Activated CD4-positive, alpha-beta T cell treated with anti-CD3 and anti-CD28 coated beads, Interleukin-2, amount 10 ng/mL, durations not matched to agents 24 days and 14 days (primary cell): ENCODE measurements at regions not wholly inside any gene's neighbourhood (a gene's known extent, or its start where the extent isn't known, plus 50 kb on each side); places are given as distances from the start of the nearest gene placed in this dataset.
"Not testable (repeated sequence)": the region's sequence is repeated elsewhere in the genome, so short reads cannot be mapped to it uniquely, and the experiment has no call there.

Source experiments
- DNase-seq: peaks from one replicate; pipeline ENCODE4 v3.0.0; 2022
- H3K27ac Mint-ChIP-seq: one replicate; pipeline ENCODE4 v1.8.0; 2022; ENCODE audit warnings: mild to moderate bottlenecking, mixed read lengths
- H3K27me3 Mint-ChIP-seq: one replicate; pipeline ENCODE4 v1.8.0; 2022; ENCODE audit warnings: mixed read lengths
- H3K36me3 Mint-ChIP-seq: one replicate; pipeline ENCODE4 v1.8.0; 2022; ENCODE audit warnings: low read depth, mild to moderate bottlenecking, mixed read lengths
- H3K4me1 Mint-ChIP-seq: one replicate; pipeline ENCODE4 v1.8.0; 2021; ENCODE audit warnings: mixed read lengths
- H3K4me3 Mint-ChIP-seq: one replicate; pipeline ENCODE4 v1.8.0; 2022; ENCODE audit warnings: mild to moderate bottlenecking, moderate library complexity, mixed read lengths
- H3K9me3 Mint-ChIP-seq: one replicate; pipeline ENCODE4 v1.8.0; 2021; ENCODE audit warnings: mixed read lengths
- intact Hi-C: fragments of 100-400 bp; cut with micrococcal nuclease; formaldehyde crosslinking; loops from one replicate; pipeline ENCODE4 v1.15.1; 2023

DNA sequence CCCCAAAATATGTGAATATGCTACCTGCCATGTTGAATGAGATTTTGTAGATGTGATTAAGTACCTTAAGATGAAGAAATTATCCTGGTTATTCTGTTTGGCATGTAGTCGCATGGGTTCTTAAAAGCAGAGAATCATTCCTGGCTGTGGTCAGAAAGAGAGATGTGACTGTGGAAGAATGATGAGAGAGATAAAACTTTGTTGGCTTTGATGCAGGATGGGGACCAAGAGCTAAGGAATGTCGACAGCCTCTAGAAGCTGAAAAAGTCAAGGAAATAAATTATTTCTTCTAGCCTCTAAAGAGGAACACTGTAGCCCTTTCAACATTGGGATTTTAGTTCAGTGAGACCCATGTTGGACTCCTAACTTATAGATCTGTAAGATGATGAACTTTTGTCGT is 584.0 kb downstream of the PRIM2 start:
- H3K36me3 Mint-ChIP-seq, intact Hi-C loops, H3K4me1 Mint-ChIP-seq, DNase-seq, H3K27me3 Mint-ChIP-seq, H3K9me3 Mint-ChIP-seq, H3K4me3 Mint-ChIP-seq, H3K27ac Mint-ChIP-seq: not testable (repeated sequence)

DNA sequence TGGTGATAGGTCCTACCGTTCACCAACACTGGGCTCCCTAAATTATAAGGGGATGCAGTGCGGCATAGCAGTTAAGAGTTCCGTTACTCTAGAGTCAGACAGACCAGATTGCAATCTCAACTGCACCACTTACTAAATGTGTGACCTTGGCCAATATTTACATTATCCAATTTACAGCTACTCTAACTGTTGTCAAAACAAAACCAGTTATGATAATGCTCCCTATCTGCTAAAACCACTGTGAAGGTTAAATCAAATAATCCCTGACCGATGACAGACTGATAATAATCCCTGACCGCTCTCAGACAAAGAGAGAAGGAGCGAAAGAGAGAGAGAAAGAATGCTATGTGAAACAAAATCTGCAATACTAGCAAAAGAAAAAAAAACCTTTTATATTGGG is 586.9 kb downstream of the PRIM2 start:
- H3K4me1 Mint-ChIP-seq, H3K9me3 Mint-ChIP-seq, intact Hi-C loops, H3K27me3 Mint-ChIP-seq, H3K36me3 Mint-ChIP-seq, H3K4me3 Mint-ChIP-seq, DNase-seq, H3K27ac Mint-ChIP-seq: not testable (repeated sequence)

DNA sequence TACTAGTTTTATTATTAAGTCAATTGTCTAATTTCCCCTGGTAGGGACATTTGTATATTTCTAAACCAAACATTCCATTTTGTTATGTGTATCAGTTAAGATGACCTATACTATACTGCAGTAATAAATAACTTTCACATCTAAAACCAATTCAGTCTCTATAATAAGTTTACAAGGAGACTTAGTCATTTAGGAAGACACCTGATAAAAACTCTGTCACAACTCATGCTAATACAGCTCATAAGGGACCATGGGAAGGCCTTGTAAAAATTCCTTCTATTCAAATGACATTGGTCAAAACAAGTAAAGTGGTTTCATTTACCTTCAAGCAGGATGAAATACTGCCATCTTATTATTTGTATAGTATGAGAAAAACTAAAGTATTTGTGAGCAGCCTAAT is 597.9 kb downstream of the PRIM2 start:
- H3K9me3 Mint-ChIP-seq, H3K36me3 Mint-ChIP-seq, DNase-seq, H3K4me3 Mint-ChIP-seq, H3K27ac Mint-ChIP-seq, H3K27me3 Mint-ChIP-seq, intact Hi-C loops, H3K4me1 Mint-ChIP-seq: not testable (repeated sequence)

DNA sequence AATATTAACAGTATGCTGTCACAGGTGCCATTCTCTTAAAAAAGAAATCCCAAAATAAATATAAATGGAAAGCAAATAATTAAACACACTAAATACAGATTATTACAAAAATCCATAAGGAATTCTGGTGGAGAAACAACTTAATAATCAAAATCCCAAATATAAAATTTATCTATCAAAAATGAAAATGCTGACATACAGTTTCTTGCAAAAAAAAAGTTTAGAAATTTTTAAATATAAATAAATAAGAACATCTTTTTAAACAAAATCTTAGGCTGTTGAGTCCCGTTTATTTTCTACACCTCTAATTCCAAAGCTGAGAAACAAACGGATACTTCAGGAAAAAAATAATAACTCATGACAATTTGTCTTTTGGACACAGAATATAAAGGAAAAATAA is 625.5 kb downstream of the PRIM2 start:
- H3K27ac Mint-ChIP-seq, H3K4me3 Mint-ChIP-seq, DNase-seq, intact Hi-C loops, H3K27me3 Mint-ChIP-seq, H3K4me1 Mint-ChIP-seq, H3K36me3 Mint-ChIP-seq, H3K9me3 Mint-ChIP-seq: not testable (repeated sequence)

DNA sequence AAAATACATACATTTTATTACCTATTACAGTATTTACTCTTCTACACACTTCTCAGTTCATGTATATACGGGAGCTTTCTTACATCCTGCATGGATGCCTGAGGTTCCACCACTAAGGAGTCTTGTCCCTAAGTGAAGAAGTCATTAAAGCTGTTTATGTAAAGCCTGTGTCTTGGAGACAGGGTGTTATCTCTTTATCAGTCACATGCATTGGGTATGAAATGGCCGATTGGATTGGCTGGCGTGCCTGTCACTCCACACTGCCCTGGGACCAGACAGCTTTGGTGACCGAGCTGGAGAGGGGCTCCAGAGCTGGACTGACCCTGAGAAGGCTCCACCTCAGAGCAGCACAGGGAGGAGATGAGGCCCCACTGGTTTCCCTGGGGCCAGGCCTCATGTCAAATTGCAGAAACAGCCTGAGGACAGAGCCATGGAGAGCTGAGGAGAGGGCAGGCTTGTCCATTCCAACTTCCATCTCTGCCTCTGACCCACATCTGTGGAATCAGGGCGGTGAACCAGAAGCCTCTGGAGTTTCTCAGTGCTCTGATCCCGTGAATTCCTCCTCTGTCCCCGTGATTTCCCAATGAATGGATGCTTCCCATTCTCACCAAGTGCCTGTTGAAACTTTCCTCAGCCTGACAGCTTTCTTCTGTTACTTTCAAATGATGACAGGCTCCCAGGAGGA is 628.8 kb downstream of the PRIM2 start:
- H3K27ac Mint-ChIP-seq, intact Hi-C loops, DNase-seq, H3K27me3 Mint-ChIP-seq, H3K9me3 Mint-ChIP-seq, H3K4me3 Mint-ChIP-seq, H3K4me1 Mint-ChIP-seq: not testable (repeated sequence)
- H3K36me3 Mint-ChIP-seq = peaks cover 13% of the 10 kb centered on the region

DNA sequence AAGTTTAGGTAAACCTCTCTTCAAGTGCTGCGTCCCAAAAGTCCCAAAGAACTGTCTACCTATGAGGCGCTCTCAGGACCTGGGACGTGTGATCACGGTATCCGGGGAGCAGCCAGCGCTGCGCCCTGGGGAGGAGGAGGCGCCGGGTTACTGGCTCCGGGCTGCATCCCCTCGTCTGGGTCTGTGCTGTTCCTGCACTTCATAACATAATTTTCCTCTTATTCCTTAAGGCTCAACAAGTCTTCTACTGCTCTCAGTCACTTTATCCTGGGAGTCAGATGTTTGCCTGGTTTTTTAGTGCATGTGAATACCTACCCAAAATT is 629.3 kb downstream of the PRIM2 start:
- DNase-seq, H3K27ac Mint-ChIP-seq, H3K4me1 Mint-ChIP-seq, H3K9me3 Mint-ChIP-seq, H3K27me3 Mint-ChIP-seq, intact Hi-C loops, H3K4me3 Mint-ChIP-seq: not testable (repeated sequence)
- peaks cover 13% of the 10 kb centered on the region for H3K36me3 Mint-ChIP-seq

DNA sequence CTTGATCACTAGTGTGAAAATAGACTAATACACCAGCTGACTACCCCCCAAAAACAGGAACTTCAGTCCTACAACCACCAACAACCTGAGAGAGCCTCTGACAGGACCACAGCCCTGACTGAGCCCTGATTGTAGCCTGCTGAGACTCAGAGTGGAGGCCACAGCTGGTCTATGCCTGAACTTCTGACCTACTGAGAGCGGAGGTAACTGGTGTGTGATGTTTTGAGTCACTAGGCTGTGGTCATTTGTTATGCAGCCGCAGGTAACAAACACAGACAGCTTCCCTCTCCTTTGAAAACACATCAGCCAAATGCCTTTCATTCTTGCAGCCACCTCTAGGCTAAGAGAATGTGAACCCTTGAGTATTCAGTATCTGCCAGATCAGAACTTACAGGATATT is 631.1 kb downstream of the PRIM2 start:
- H3K9me3 Mint-ChIP-seq, DNase-seq, H3K27me3 Mint-ChIP-seq, H3K4me3 Mint-ChIP-seq, H3K4me1 Mint-ChIP-seq, H3K27ac Mint-ChIP-seq, intact Hi-C loops: not testable (repeated sequence)
- peaks cover 13% of the 10 kb centered on the region for H3K36me3 Mint-ChIP-seq

DNA sequence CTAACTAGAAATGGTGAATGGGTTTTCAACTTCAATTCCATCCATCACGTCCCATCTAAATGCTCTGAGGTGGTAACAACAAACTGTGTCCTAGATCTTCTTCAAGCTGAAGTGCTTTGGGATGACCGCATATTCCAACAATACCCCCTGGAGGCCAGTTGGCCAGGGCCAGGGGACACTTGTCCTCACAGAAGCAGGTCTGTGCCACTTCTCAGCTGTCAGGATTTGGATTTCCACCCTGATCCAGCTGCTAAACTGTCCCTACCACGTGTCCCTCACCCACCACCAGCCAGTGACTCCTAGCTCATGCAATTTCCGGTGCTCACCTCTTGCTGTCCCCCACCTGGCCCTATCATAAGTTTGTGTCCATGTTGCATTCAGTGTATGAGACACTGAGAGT is 633.0 kb downstream of the PRIM2 start:
- intact Hi-C loops, H3K9me3 Mint-ChIP-seq, H3K4me3 Mint-ChIP-seq, H3K27ac Mint-ChIP-seq, H3K27me3 Mint-ChIP-seq, H3K4me1 Mint-ChIP-seq, DNase-seq: not testable (repeated sequence)
- peaks cover 16% of the 10 kb centered on the region for H3K36me3 Mint-ChIP-seq

DNA sequence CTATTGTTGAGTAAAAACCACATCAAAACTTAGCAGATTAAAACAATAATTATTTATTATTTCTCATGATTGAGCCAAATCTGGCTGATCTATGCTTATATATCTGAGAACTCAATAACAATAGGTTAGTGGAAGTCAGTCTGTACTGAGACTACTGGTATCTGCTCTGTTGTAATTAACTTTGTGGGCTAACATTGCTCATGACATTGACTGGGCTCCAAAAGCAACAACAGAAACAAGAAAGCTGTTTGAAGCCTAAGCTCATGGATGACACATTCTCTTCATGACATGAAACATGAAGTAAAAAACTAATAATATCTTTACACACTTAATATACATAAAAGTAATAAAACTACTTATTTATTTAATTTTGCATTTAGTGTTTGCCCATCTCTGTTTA is 649.3 kb downstream of the PRIM2 start:
- H3K27ac Mint-ChIP-seq, H3K36me3 Mint-ChIP-seq, H3K4me1 Mint-ChIP-seq, H3K9me3 Mint-ChIP-seq, H3K27me3 Mint-ChIP-seq, H3K4me3 Mint-ChIP-seq, DNase-seq, intact Hi-C loops: not testable (repeated sequence)

DNA sequence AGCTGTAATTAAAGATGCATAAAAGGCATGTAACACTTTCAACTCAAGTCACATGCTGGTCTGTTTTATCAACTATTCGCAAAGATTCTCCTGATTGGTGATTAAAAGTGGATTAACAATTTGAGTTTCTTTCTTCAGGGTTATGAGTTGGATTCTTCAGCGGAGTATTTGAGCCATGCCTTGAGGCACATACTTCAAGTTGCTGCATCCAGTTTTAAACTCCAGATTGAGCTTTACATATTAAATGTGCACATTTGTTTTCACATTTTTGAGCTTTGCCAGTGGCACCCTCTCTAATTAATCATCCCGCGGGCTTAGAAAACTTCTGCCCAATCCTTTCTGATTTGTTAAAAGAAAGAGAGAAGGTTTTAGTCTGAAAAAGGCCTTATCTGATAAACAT is 654.5 kb downstream of the PRIM2 start:
- H3K4me1 Mint-ChIP-seq, DNase-seq, intact Hi-C loops, H3K36me3 Mint-ChIP-seq, H3K9me3 Mint-ChIP-seq, H3K27ac Mint-ChIP-seq, H3K4me3 Mint-ChIP-seq, H3K27me3 Mint-ChIP-seq: not testable (repeated sequence)

DNA sequence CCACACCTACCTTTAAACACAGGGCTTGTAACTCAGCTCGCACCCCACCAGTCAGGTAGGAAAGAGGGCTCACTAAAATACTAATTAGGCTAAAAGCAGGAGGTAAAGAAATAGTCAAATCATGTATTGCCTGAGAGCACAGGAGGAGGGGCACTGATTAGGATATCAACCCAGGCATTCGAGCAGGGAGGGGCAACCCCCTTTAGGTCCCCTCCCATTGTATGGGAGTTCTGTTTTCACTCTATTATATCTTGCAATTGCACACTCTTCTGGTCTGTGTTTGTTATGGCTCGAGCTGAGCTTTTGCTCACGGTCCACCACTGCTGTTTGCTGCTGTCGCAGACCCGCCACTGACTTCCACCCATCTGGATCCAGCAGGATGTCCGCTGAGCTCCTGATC is 657.2 kb downstream of the PRIM2 start:
- no peaks in the 10 kb centered on the region for H3K27me3 Mint-ChIP-seq
- H3K4me1 Mint-ChIP-seq = no peaks in the 10 kb centered on the region
- H3K36me3 Mint-ChIP-seq = no peaks in the 10 kb centered on the region
- no peak for DNase-seq
- no peak overlapping the region for H3K27ac Mint-ChIP-seq
- H3K9me3 Mint-ChIP-seq = no peaks in the 10 kb centered on the region
- intact Hi-C loops = no loop called here
- H3K4me3 Mint-ChIP-seq = no peak overlapping the region

DNA sequence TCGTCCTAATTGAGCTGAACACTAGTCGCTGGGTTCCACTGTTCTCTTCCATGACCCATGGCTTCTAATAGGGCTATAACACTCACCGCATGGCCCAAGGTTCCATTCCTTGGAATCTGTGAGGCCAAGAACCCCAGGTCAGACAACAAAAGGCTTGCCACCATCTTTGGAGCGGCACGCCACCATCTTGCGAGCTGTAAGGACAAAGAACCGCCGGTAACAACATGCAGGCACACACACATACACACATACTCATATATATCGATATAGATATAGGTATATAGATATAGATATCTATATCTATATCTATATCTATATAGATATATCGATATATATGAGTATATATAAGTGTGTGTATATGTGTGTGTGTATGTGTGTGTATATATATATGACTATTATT is 657.7 kb downstream of the PRIM2 start:
- H3K4me1 Mint-ChIP-seq, H3K4me3 Mint-ChIP-seq, H3K9me3 Mint-ChIP-seq, H3K36me3 Mint-ChIP-seq, intact Hi-C loops, H3K27ac Mint-ChIP-seq, DNase-seq, H3K27me3 Mint-ChIP-seq: not testable (repeated sequence)

DNA sequence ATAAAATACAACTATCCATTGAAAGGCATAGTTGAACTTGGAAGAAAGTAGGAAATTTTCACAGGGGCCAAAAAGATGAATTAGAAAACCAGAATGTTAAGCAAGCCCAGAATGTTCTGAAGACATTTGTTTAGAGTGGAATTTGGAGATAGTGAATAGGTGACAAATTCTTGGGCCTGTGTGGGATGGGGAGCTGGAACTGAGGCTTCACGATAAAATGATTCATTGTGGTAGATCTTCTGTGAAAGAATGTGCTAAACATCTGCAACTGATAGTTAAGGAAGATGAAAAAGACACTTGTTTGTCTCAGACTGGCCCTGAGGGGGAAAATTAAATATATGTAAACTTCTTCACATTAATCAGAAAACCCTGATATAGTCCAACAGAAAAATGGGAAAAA is 658.9 kb downstream of the PRIM2 start:
- H3K36me3 Mint-ChIP-seq, H3K27ac Mint-ChIP-seq, H3K4me3 Mint-ChIP-seq, H3K27me3 Mint-ChIP-seq, intact Hi-C loops, DNase-seq, H3K9me3 Mint-ChIP-seq, H3K4me1 Mint-ChIP-seq: not testable (repeated sequence)

DNA sequence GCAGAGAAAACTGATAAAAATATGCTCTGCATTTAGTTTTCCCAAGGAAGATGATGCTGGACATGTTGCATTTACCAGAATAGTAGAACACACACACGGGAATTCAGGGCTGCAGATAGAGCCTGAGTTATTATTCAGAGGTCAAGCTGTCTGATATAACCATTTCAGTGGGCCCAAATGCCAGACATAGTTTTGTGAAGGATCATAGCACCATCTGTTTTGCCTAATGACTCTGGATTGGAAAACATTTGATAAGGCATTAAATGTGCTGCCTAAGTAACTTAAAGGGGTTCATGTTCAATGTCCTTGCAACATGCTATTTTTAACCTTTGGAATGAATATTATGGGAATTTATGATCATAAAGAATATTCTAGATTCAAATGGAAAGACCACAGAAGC is 666.2 kb downstream of the PRIM2 start:
- H3K4me1 Mint-ChIP-seq, DNase-seq, H3K27me3 Mint-ChIP-seq, H3K36me3 Mint-ChIP-seq, H3K4me3 Mint-ChIP-seq, H3K27ac Mint-ChIP-seq, H3K9me3 Mint-ChIP-seq, intact Hi-C loops: not testable (repeated sequence)

DNA sequence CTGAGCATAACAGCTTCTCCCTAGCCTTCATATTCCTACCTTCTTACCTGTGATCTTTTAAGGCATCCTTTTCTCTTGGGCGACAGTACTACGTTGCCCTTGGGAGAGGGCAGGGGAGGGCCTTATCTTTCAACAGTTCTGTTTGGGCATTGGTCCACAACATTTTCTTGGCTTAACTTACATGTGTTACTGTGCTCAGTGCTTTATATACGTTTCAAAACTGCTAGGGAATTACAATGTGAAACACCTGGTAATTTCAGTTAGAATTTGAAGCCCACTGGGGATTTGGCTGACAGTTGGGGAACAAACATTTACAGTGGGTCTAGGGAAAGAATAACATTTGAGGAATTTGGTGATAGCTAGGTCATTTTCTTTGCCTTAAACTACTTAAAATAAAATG is 667.1 kb downstream of the PRIM2 start:
- DNase-seq, H3K36me3 Mint-ChIP-seq, H3K4me1 Mint-ChIP-seq, H3K27me3 Mint-ChIP-seq, H3K9me3 Mint-ChIP-seq, H3K4me3 Mint-ChIP-seq, intact Hi-C loops, H3K27ac Mint-ChIP-seq: not testable (repeated sequence)
